ENCODE measurements at regions not wholly inside any gene's neighbourhood (a gene's known extent, or its start where the extent isn't known, plus 50 kb on each side); places are given as distances from the start of the nearest gene placed in this dataset.
"Not testable (repeated sequence)": the region's sequence is repeated elsewhere in the genome, so short reads cannot be mapped to it uniquely, and the experiment has no call there.

DNA sequence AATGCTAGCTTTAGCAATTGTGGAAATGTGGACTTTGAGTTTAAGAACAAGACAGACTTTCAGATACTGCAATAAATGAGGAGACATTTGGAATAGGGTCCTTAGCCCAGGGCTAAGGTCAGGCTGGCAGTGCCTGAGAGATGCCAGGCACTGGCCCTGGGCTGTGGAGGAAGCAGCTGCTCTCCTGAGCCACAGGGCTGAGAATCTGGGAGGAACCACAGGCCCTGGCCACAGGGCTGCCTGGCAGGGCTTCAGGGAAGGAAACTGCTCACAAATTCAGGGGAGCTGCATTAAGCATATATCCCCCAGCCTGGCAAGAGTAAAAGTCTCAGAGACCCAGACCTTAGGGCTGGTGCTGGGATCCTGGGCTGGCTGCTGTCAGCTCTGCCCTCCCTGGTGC is 305.1 kb downstream of the RPIA start:
- not testable (repeated sequence) for H3K27ac Mint-ChIP-seq; H3K27me3 Mint-ChIP-seq; H3K4me1 Mint-ChIP-seq; H3K36me3 Mint-ChIP-seq; ATAC-seq (ENCODE audit: low read depth); H3K9me3 Mint-ChIP-seq; H3K4me3 Mint-ChIP-seq; DNase-seq (ENCODE audit: low spot score in 2 of 2)

DNA sequence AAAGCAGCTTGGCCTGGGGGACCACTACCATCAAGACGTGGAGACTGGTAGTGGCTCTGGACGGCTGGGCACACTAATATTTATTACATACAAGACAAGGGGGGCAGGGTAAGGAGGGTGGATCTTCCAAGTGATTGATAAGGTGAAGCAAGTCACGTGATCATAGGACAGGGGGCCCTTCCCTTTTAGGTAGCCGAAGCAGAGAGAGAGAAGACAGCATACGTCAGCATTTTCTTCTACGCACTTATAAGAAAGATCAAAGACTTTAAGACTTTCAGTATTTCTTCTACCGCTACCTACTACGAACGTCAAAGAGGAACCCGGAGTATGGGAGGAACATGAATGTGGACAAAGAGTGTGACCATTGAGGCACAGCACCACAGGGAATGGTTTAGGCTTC is 307.9 kb downstream of the RPIA start:
- ATAC-seq (ENCODE audit: low read depth) (no peak), DNase-seq (ENCODE audit: low spot score in 2 of 2) (no peak)
- H3K36me3 Mint-ChIP-seq: no peaks in the 10 kb centered on the region
- no peaks in the 10 kb centered on the region for H3K9me3 Mint-ChIP-seq
- H3K27ac Mint-ChIP-seq: no peak overlapping the region
- H3K27me3 Mint-ChIP-seq: no peaks in the 10 kb centered on the region
- peaks cover 9% of the 10 kb centered on the region for H3K4me1 Mint-ChIP-seq
- H3K4me3 Mint-ChIP-seq: no peak overlapping the region

DNA sequence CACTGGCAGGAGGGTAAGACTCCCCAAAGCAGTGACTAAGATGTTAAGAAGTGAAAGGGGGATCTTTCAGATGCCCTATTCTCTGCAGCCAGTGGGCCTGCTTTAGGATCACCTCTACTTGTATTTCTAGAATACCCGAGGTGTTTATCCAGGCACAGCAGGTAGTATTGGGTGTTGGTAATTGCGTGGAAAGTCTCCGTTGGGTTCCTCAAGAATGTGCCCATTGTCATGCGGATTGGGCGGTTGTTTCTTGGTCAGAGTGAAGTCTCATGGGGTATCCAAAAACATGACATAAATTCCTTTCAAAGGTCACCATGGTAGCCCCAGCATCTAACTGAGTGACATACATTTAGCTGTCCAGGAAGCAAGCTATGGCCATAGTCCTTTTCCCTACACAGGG is 308.8 kb downstream of the RPIA start:
- Mint-ChIP-seq H3K4me1 (peaks cover 6% of the 10 kb centered on the region), H3K27ac (no peak overlapping the region), H3K27me3 (no peaks in the 10 kb centered on the region), H3K4me3 (no peak overlapping the region), H3K36me3 (no peaks in the 10 kb centered on the region), H3K9me3 (no peaks in the 10 kb centered on the region)
- ATAC-seq (ENCODE audit: low read depth) (no peak), DNase-seq (ENCODE audit: low spot score in 2 of 2) (no peak)

DNA sequence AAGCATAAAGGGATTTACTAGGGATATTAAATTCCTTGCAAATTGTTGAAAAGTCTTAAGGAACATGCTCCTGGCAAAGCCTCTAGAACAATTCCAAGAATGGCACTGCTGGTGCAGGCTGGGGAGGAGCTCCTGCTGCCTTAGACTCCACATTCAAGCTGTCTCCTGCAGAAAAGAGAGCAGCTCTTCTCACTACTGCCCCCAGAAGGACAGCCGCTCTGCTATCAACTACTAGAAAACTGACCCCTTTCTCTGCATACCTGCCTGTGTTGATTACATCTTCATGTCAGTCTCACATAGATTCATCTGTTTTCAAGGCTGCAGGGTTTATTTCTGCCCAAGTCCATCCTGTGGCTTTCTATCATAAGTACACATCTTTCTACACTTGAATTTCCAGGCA is 312.8 kb downstream of the RPIA start:
- H3K27me3 Mint-ChIP-seq; H3K4me3 Mint-ChIP-seq; ATAC-seq (ENCODE audit: low read depth); DNase-seq (ENCODE audit: low spot score in 2 of 2); H3K9me3 Mint-ChIP-seq; H3K27ac Mint-ChIP-seq; H3K36me3 Mint-ChIP-seq; H3K4me1 Mint-ChIP-seq: not testable (repeated sequence)

DNA sequence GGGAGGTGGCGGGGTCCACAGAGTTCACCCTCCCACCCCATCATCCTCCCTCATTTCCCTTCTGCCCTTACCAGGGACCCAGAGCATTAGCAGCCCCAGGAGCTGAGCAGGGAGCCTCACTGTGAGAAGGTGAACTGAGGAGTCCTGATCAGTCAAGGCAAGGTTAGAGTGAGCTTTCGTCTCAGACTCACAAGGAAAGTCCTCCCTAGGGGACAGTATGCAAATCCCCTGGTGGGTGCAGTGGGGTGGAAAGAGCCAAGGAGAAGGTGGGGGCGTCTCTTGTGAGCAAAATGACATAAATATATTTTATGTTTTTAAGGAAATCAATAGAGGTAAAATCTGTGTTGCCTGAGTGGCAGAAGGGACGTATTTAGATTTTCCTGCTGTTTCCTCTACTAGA is 329.1 kb downstream of the RPIA start:
- H3K36me3 Mint-ChIP-seq, H3K27ac Mint-ChIP-seq, H3K4me1 Mint-ChIP-seq, H3K9me3 Mint-ChIP-seq, H3K27me3 Mint-ChIP-seq: not testable (repeated sequence)
- peak in 1 of 2 donors; percentile 14 for DNase-seq (ENCODE audit: low spot score in 2 of 2)
- peak; percentile 73 for ATAC-seq (ENCODE audit: low read depth)
- H3K4me3 Mint-ChIP-seq: peak overlapping the region; percentile 69

DNA sequence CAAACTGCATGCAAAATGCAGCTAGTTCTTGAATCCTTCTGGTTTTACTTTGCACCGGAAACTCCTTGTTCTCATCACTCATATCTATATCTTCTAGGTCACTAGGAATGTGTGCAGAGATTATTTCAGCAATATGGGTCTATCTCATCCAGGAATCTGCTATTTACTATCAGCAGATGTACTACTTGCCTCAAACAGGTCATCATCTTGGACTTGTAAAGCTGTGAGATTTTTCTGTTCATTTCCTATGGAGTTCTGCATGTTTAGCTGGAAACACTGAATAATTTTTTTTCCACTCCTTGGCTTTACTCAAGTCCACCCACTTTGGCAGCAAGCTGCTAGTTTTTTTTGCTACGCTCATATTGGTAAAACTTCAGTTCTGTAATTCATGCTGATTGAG is 334.8 kb downstream of the RPIA start:
- H3K27me3 Mint-ChIP-seq; H3K36me3 Mint-ChIP-seq; ATAC-seq (ENCODE audit: low read depth); H3K27ac Mint-ChIP-seq; DNase-seq (ENCODE audit: low spot score in 2 of 2); H3K9me3 Mint-ChIP-seq; H3K4me3 Mint-ChIP-seq; H3K4me1 Mint-ChIP-seq: not testable (repeated sequence)

DNA sequence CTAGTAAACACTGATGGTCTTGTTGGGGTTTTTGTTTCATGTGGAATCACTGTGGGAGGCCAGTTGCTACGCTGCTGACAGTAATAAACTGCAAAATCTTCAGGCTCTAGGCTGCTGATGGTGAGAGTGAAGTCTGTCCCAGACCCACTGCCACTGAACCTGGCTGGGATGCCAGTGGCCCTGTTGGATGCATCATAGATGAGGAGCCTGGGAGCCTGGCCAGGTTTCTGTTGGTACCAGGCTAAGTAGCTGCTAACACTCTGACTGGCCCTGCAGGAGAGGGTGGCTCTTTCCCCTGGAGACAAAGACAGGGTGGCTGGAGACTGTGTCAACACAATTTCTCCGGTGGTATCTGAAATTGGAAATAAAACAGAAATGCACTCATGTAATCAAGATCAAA is 335.6 kb downstream of the RPIA start:
- not testable (repeated sequence) for H3K9me3 Mint-ChIP-seq; ATAC-seq (ENCODE audit: low read depth); H3K4me1 Mint-ChIP-seq; H3K27me3 Mint-ChIP-seq; H3K36me3 Mint-ChIP-seq; DNase-seq (ENCODE audit: low spot score in 2 of 2); H3K27ac Mint-ChIP-seq
- peak overlapping the region; percentile 46 for H3K4me3 Mint-ChIP-seq

DNA sequence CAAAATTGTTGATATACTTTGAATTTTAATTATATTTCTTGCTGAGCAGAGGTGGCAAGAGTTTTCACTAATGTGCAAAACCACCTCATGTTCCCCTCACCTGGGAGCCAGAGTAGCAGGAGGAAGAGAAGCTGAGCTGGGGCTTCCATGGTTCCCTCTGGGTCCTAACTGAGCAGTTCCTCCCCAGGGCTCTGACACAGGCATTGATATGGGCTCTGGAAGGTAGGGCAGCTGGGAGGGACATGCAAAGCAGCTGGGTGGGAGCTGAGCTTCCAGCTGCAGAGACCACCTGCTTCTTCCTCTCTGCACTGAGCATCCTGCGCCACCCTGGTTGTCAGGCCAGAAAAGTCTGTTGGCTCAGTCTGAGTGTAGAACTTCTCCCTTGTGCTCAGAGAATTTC is 336.1 kb downstream of the RPIA start:
- not testable (repeated sequence) for H3K27me3 Mint-ChIP-seq; H3K9me3 Mint-ChIP-seq; H3K4me1 Mint-ChIP-seq; ATAC-seq (ENCODE audit: low read depth); DNase-seq (ENCODE audit: low spot score in 2 of 2); H3K27ac Mint-ChIP-seq; H3K36me3 Mint-ChIP-seq
- H3K4me3 Mint-ChIP-seq: peak overlapping the region; percentile 46

DNA sequence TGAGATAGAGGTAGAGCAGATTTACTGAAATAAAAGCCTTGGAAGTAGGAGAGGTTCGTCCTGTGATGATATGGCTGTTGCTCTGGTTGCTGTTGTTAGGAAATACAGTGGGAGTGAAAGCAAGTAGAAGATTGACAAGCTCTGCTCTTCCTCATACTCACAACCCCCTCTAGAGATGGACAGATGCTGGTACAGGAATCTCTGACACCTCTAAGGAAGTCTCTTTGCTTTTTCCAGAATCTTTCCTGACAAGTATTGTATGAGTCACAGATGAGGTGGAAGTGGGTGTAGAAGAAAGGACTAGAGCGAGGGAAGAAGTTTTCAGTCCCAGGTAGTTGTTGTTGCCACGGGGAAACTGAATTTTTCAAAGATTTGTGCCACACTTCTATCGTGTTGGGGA is 337.8 kb downstream of the RPIA start:
- H3K9me3 Mint-ChIP-seq; H3K27ac Mint-ChIP-seq; ATAC-seq (ENCODE audit: low read depth); H3K27me3 Mint-ChIP-seq; DNase-seq (ENCODE audit: low spot score in 2 of 2); H3K36me3 Mint-ChIP-seq; H3K4me1 Mint-ChIP-seq; H3K4me3 Mint-ChIP-seq: not testable (repeated sequence)

DNA sequence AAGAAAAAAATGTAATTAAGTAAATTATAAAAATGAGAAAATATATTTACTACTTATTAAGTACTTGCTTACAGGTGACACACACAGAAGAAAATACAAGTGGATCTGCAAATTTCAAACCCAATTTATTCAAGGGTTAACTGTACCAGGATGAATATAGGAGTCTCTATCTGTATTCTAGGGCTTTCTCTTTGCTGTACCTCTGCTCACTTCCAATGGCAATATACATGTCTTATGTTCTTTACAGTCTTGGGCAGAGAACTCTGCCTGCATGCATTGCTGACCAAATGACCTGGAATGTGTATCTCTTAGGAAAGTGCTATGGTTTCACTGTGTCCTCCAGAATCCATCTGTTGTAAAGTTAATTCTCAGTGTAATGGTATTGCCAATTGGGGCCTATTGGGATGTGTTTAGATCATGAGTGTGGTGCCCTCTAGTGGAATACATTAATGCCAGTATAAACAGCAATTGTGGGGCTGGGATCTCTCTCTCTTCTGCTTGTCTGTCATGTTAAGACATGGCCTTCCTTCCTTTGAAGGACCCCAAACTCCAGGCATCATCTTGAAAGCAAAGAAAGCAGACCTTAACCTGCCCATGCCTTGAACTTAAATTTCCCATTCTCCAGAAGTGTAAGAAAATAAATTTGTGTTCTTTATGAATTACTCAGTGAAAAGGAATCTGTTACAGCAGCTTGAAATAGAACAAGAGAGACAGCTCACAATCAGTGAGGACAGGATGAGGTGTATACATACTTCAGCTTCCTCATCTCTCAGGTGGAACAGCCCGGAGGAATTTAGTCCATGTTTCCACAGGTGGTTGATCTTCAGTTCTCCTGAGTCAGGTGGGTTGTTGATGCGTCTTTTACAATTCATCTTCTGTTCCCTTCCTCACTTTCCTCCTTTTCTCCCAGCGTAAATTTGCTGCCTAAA is 356.9 kb downstream of the RPIA start:
- H3K27ac Mint-ChIP-seq, H3K9me3 Mint-ChIP-seq, H3K4me1 Mint-ChIP-seq, H3K4me3 Mint-ChIP-seq, H3K27me3 Mint-ChIP-seq, H3K36me3 Mint-ChIP-seq: not testable (repeated sequence)
- ATAC-seq (ENCODE audit: low read depth) (peak; percentile 80), DNase-seq (ENCODE audit: low spot score in 2 of 2) (peak; percentile 11 to 34)

DNA sequence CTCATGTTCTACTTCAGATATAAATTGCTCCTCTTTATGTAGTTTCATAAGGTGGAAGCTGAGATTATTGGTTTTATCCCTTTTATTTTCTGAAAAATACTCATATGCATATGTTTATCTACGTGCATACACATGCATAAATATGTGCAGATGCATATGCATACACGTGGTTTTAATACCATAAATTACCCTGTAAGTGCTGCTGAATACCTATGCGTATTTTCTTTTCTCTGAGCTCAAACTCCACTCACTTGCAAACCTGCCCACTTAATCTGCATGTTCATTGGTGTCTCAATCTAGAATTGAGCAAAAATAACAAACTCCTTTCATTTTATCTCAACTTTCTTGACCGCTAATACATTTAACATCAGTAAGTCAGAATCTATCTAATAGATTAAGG is 367.1 kb downstream of the RPIA start:
- H3K4me1 Mint-ChIP-seq; H3K27me3 Mint-ChIP-seq; H3K4me3 Mint-ChIP-seq; DNase-seq (ENCODE audit: low spot score in 2 of 2); ATAC-seq (ENCODE audit: low read depth); H3K9me3 Mint-ChIP-seq; H3K27ac Mint-ChIP-seq; H3K36me3 Mint-ChIP-seq: not testable (repeated sequence)

DNA sequence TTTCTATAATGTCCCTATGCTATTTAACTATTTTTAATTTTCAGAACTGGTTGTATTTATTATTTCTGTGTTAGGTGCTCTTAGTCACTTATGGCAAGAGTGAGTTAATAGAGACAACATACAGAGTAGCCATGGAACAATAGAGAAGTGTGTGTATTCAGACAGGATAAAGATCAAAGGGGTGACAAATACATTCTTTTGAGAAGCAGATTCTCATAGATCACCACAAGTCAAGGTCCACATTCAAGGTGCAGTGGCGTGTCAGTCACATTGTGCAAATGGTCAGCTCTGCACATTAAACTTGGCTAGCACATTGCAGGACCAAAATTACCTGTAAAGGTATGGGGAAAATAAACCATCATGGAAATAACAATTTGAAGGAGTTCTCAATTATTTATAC is 369.7 kb downstream of the RPIA start:
- H3K27ac Mint-ChIP-seq; H3K4me3 Mint-ChIP-seq; ATAC-seq (ENCODE audit: low read depth); H3K4me1 Mint-ChIP-seq; H3K36me3 Mint-ChIP-seq; H3K27me3 Mint-ChIP-seq; H3K9me3 Mint-ChIP-seq; DNase-seq (ENCODE audit: low spot score in 2 of 2): not testable (repeated sequence)

DNA sequence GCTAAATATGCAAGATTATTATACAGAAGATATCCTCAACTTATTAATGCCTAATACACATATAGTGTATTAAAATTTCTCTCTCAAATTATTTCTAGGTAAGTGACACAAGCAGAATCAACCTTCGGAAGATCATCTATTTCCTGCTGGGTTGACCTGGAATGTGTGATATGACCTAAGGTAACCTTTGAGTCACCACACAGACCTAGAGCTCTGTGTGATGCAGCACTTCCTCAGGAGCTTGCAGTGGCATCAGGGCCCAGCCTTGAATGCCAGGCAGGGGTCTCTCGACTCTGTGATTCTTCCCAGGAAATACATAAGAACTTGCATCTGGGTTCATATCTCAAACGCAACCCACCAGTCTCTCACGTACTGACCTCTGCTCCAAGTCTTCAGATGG is 385.3 kb downstream of the RPIA start:
- not testable (repeated sequence) for H3K4me1 Mint-ChIP-seq; DNase-seq (ENCODE audit: low spot score in 2 of 2); H3K27ac Mint-ChIP-seq; H3K9me3 Mint-ChIP-seq; ATAC-seq (ENCODE audit: low read depth); H3K4me3 Mint-ChIP-seq; H3K36me3 Mint-ChIP-seq; H3K27me3 Mint-ChIP-seq

DNA sequence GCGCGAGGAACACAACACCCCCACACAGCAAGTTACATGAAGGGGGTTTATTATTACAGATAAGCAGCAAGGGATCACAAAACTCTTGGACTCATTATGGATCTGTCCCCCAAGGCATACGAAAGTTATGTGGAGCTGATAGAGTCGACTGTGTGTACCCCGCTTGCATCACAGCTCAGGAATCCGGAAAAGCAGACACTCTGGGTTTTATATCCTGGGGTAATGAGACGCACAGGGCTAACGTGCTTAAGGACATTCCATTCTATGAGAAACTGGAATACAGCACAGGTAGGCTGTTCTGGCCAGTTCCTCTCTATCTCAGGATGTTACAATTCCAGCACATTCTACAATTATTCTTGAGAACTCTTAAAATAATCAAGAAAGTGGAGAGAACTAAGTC is 401.4 kb downstream of the RPIA start:
- not testable (repeated sequence) for H3K27ac Mint-ChIP-seq; ATAC-seq (ENCODE audit: low read depth); H3K27me3 Mint-ChIP-seq; H3K4me1 Mint-ChIP-seq; DNase-seq (ENCODE audit: low spot score in 2 of 2); H3K9me3 Mint-ChIP-seq; H3K4me3 Mint-ChIP-seq; H3K36me3 Mint-ChIP-seq

DNA sequence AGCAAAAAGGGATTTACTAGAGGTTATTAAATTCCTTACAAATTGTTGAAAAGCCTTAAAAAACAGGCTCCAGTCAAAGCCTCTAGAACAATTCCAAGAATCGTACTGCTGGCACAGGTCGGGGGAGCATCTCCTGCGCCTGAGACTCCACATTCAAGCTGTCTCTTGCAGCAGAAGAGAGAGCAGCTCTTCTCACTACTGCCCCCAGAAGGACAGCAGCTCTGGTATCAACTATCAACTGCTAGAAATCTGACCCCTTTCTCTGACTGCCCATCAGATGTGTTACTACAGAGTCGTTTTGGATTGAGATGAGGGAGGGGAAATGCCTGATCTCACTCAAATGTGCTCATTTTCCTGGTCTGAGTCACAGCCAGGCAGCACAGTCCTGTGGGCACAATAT is 403.6 kb downstream of the RPIA start:
- H3K4me1 Mint-ChIP-seq: not testable (repeated sequence)

More for the DNA sequence above, 403.6 kb downstream of the RPIA start:
- not testable (repeated sequence) for H3K27me3 Mint-ChIP-seq; H3K36me3 Mint-ChIP-seq; DNase-seq (ENCODE audit: low spot score in 2 of 2); H3K27ac Mint-ChIP-seq; H3K4me3 Mint-ChIP-seq; H3K9me3 Mint-ChIP-seq; ATAC-seq (ENCODE audit: low read depth)

Measured in memory B cell (primary cell).